H1 (cell line): ENCODE measurements at regions not wholly inside any gene's neighbourhood (a gene's known extent, or its start where the extent isn't known, plus 50 kb on each side); places are given as distances from the start of the nearest gene placed in this dataset.

Experiments used
- CTCF ChIA-PET: fragments of 300-600 bp; sonication (Branson Sonifier 250); formaldehyde crosslinking; loops from one replicate; lab custom pipeline; 2021; ENCODE audit not compliant: partially characterized antibody; lab: Charles Lee
- POLR2A ChIA-PET: fragments of 300-600 bp; sonication (Branson Sonifier 250); formaldehyde crosslinking; loops from one replicate; lab custom pipeline; 2021; ENCODE audit warnings: inconsistent platforms; ENCODE audit not compliant: partially characterized antibody; lab: Charles Lee
- DNase-seq, 2 experiments: peaks; one replicate each; pipeline versions ENCODE4 v3.0.0 to v3.0.0-alpha.2; 2010 to 2022; ENCODE audit warnings: low spot score in 2 of 2, low read depth in 1 of 2, mixed read lengths in 1 of 2
- FAIRE-seq: peaks from 2 replicates; lab custom pipeline; 2011; peaks lifted over from hg19 to GRCh38; lab: Jason Lieb, UNC
- H2AFZ ChIP-seq: 2 replicates; pipeline ENCODE4 v1.8.1; 2012; ENCODE audit warnings: low read length, inconsistent platforms
- H2AK5ac ChIP-seq: 2 replicates; pipeline ENCODE4 v1.6.1; 2013; ENCODE audit warnings: low read depth, low read length
- H2BK120ac ChIP-seq: replicated peaks from 2 replicates; pipeline ENCODE3; 2013; ENCODE audit warnings: low read depth, low read length, inconsistent platforms
- H2BK12ac ChIP-seq: 2 replicates; pipeline ENCODE4 v1.6.1; 2013; ENCODE audit warnings: low read depth, low read length
- H2BK15ac ChIP-seq: 2 replicates; pipeline ENCODE4 v1.6.1; 2013; ENCODE audit warnings: low read length
- H2BK20ac ChIP-seq: 2 replicates; pipeline ENCODE4 v1.6.1; 2013; ENCODE audit warnings: low read length
- H2BK5ac ChIP-seq: 2 replicates; pipeline ENCODE4 v1.6.1; 2013; ENCODE audit warnings: low read depth, low read length
- H3K14ac ChIP-seq: 2 replicates; pipeline ENCODE4 v1.6.1; 2013; ENCODE audit warnings: inconsistent platforms; ENCODE audit not compliant: insufficient read length
- H3K18ac ChIP-seq: 2 replicates; pipeline ENCODE4 v1.6.1; 2013; ENCODE audit warnings: low read length; ENCODE audit errors: extremely low read depth
- H3K23ac ChIP-seq: 2 replicates; pipeline ENCODE4 v1.6.1; 2013; ENCODE audit warnings: inconsistent platforms; ENCODE audit not compliant: insufficient read length
- H3K23me2 ChIP-seq: 2 replicates; pipeline ENCODE4 v1.6.1; 2013; ENCODE audit warnings: low read depth, low read length
- H3K27ac ChIP-seq: 2 replicates; pipeline ENCODE4 v1.6.1; 2011; ENCODE audit warnings: low read depth, low read length, inconsistent platforms
- H3K27me3 ChIP-seq, 4 experiments: replicated peaks in 1 of 4; 1 replicate in 1 of 4; 2 replicates in 3 of 4; pipeline versions ENCODE4 v1.6.1 to v1.8.1; 2011 to 2013; ENCODE audit warnings: low read length in 3 of 4, mild to moderate bottlenecking in 3 of 4, inconsistent platforms in 2 of 4, mixed read lengths in 2 of 4, moderate library complexity in 1 of 4; ENCODE audit not compliant: control insufficient read depth in 3 of 4, insufficient read depth in 3 of 4; ENCODE audit errors: extremely low read depth in 1 of 4
- H3K36me3 ChIP-seq, 4 experiments: 2 replicates each; pipeline versions ENCODE4 v1.6.1 to v1.8.1; 2011 to 2013; ENCODE audit warnings: mild to moderate bottlenecking in 4 of 4, low read length in 3 of 4, moderate library complexity in 2 of 4, control low read depth in 1 of 4, inconsistent platforms in 1 of 4; ENCODE audit not compliant: insufficient read depth in 4 of 4, control insufficient read depth in 2 of 4
- H3K4ac ChIP-seq: replicated peaks from 2 replicates; pipeline ENCODE3; 2013; ENCODE audit warnings: low read length, low read depth, mixed read lengths, inconsistent platforms; ENCODE audit not compliant: insufficient read length
- H3K4me1 ChIP-seq, 4 experiments: replicated peaks in 1 of 4; 1 replicate in 1 of 4; 2 replicates in 3 of 4; pipeline versions ENCODE4 v1.6.1 to v1.8.1; 2011 to 2013; ENCODE audit warnings: low read length in 3 of 4, inconsistent platforms in 2 of 4, mixed read lengths in 1 of 4; ENCODE audit not compliant: insufficient read depth in 4 of 4, control insufficient read depth in 3 of 4
- H3K4me2 ChIP-seq, 2 experiments: 2 replicates each; pipeline versions ENCODE4 v1.6.1 to v1.8.1; 2011 to 2013; ENCODE audit warnings: low read depth in 2 of 2, low read length in 2 of 2, control low read depth in 1 of 2, inconsistent platforms in 1 of 2, mild to moderate bottlenecking in 1 of 2; ENCODE audit not compliant: insufficient read depth in 1 of 2
- H3K4me3 ChIP-seq, 4 experiments: fragments of 200-600, 300-600 bp in 1 of 4; sonication (generic), shearing (Covaris generic), sonication (Bioruptor Twin) in 1 of 4; 2 replicates each; pipeline versions ENCODE4 v1.5.1 to v1.8.1; 2011 to 2016; ENCODE audit warnings: low read length in 4 of 4, low read depth in 3 of 4, control low read depth in 2 of 4, inconsistent platforms in 2 of 4, mild to moderate bottlenecking in 2 of 4, mixed read lengths in 1 of 4, moderate library complexity in 1 of 4; ENCODE audit not compliant: insufficient read depth in 2 of 4; ENCODE audit errors: extremely low read depth in 1 of 4
- H3K56ac ChIP-seq: replicated peaks from 2 replicates; pipeline ENCODE3; 2013; ENCODE audit warnings: low read depth, mild to moderate bottlenecking, mixed read lengths, low read length, inconsistent platforms; ENCODE audit not compliant: insufficient read length
- H3K79me1 ChIP-seq: 2 replicates; pipeline ENCODE4 v1.6.1; 2013; ENCODE audit warnings: low read depth, low read length, control low read depth
- H3K79me2 ChIP-seq, 2 experiments: 2 replicates each; pipeline versions ENCODE4 v1.6.1 to v1.8.1; 2012 to 2013; ENCODE audit warnings: low read length in 2 of 2, mild to moderate bottlenecking in 2 of 2, inconsistent platforms in 1 of 2; ENCODE audit not compliant: insufficient read depth in 2 of 2, control insufficient read depth in 1 of 2
- H3K9ac ChIP-seq, 4 experiments: replicated peaks in 1 of 4; 1 replicate in 1 of 4; 2 replicates in 3 of 4; pipeline versions ENCODE4 v1.6.1 to v1.8.1; 2011 to 2013; ENCODE audit warnings: low read depth in 3 of 4, low read length in 3 of 4, control low read depth in 2 of 4, mild to moderate bottlenecking in 2 of 4, moderate library complexity in 2 of 4, inconsistent platforms in 1 of 4; ENCODE audit errors: extremely low read depth in 1 of 4
- H3K9me3 ChIP-seq, 2 experiments: 2 replicates each; pipeline versions ENCODE4 v1.6.1 to v1.8.1; 2012 to 2013; ENCODE audit warnings: mild to moderate bottlenecking in 2 of 2, moderate library complexity in 2 of 2, control low read depth in 1 of 2, inconsistent platforms in 1 of 2, low read depth in 1 of 2, low read length in 1 of 2, mixed read lengths in 1 of 2; ENCODE audit not compliant: insufficient read depth in 2 of 2
- H4K20me1 ChIP-seq, 2 experiments: replicated peaks in 1 of 2; 2 replicates each; pipeline versions ENCODE3 to v1.8.1; 2011 to 2013; ENCODE audit warnings: inconsistent platforms in 2 of 2, low read length in 2 of 2, mild to moderate bottlenecking in 1 of 2; ENCODE audit not compliant: insufficient read depth in 2 of 2, control insufficient read depth in 1 of 2
- H4K5ac ChIP-seq: 2 replicates; pipeline ENCODE4 v1.6.1; 2013; ENCODE audit warnings: low read length, low read depth, mixed read lengths, inconsistent platforms; ENCODE audit not compliant: insufficient read length
- H4K8ac ChIP-seq: 2 replicates; pipeline ENCODE4 v1.8.0; 2013; ENCODE audit warnings: mild to moderate bottlenecking, moderate library complexity, low read length, inconsistent platforms; ENCODE audit not compliant: insufficient read depth; ENCODE audit errors: extremely low read depth
- H4K91ac ChIP-seq: replicated peaks from 2 replicates; pipeline ENCODE3; 2013; ENCODE audit warnings: low read length, mixed read lengths, inconsistent platforms; ENCODE audit not compliant: insufficient read length
- ATF3 ChIP-seq: IDR thresholded peaks from 2 replicates; pipeline ENCODE4 v1.6.1; 2011; ENCODE audit warnings: low read depth, mild to moderate bottlenecking, low read length; ENCODE audit not compliant: insufficient read depth
- CBX8 ChIP-seq: fragments of 300-800, 300-1000 bp; sonication (generic); IDR thresholded peaks from 2 replicates; pipeline ENCODE4 v1.7.1; 2016; ENCODE audit warnings: low read depth, low read length, borderline replicate concordance
- CTCF ChIP-seq, 3 experiments: IDR thresholded peaks; 1 replicate in 2 of 3; 2 replicates in 1 of 3; pipeline versions ENCODE4 v1.5.1 to v1.6.1; 2011; ENCODE audit warnings: low read length in 3 of 3, mild to moderate bottlenecking in 3 of 3, inconsistent platforms in 2 of 3, low read depth in 1 of 3, moderate library complexity in 1 of 3; ENCODE audit not compliant: insufficient read depth in 1 of 3; ENCODE audit errors: control extremely low read depth in 1 of 3
- RBBP5 ChIP-seq: IDR thresholded peaks from 2 replicates; pipeline ENCODE4 v1.7.1; 2012; ENCODE audit warnings: low read depth, mild to moderate bottlenecking, inconsistent platforms, low read length, moderate library complexity, borderline replicate concordance
- RFX5 ChIP-seq: IDR thresholded peaks from 2 replicates; pipeline ENCODE4 v1.6.1; 2011; ENCODE audit warnings: low read depth, low read length, improper control_type of control experiment, borderline replicate concordance
- SUZ12 ChIP-seq: fragments of 200-600 bp; sonication (generic); IDR thresholded peaks from 2 replicates; pipeline ENCODE4 v1.6.1; 2012; ENCODE audit warnings: mild to moderate bottlenecking, inconsistent platforms, low read length, moderate library complexity, mixed read lengths
- TEAD4 ChIP-seq: IDR thresholded peaks from 2 replicates; pipeline ENCODE4 v1.6.1; 2012; ENCODE audit warnings: low read depth, low read length, inconsistent platforms, mixed read lengths
- USF2 ChIP-seq: IDR thresholded peaks from 2 replicates; pipeline ENCODE4 v1.6.1; 2011; ENCODE audit warnings: low read length, improper control_type of control experiment
- WGBS, 2 experiments: shearing (Covaris generic) in 1 of 2; methylation state at CpG; one replicate each; pipeline versions ENCODE4 v1.1.6 to v1.1.7; 2013 to 2015; ENCODE audit warnings: low lambda C conversion rate in 2 of 2, mixed read lengths in 2 of 2, inconsistent platforms in 1 of 2, low coverage in 1 of 2, missing lambda C conversion rate in 1 of 2; ENCODE audit not compliant: insufficient replicate concordance in 2 of 2, insufficient coverage in 1 of 2, insufficient read length in 1 of 2; ENCODE audit errors: extremely low coverage in 1 of 2, missing lambda C conversion rate in 1 of 2; 5-methylcytosine and 5-hydroxymethylcytosine counted together

- 89% methylated on average over 2 of the region's 2 CpGs; no CpG with 5 or more reads in 1 of the 2 experiments for WGBS, 2 experiments
- Histone ChIP-seq H3K4me2 (no peak overlapping the region), H4K91ac (no peak overlapping the region), H3K18ac (no peak overlapping the region), H4K8ac (no peak overlapping the region), H3K4me1 (no peaks in the 10 kb centered on the region), H3K27ac (no peak overlapping the region), H3K27me3 (no peaks in the 10 kb centered on the region), H2AFZ (no peak overlapping the region), H2AK5ac (no peak overlapping the region), H3K79me2 (no peaks in the 10 kb centered on the region), H3K14ac (no peak overlapping the region), H2BK20ac (no peak overlapping the region), H3K36me3 (no peaks in the 10 kb centered on the region), H3K23ac (no peak overlapping the region), H3K4ac (no peak overlapping the region), H4K20me1 (no peaks in the 10 kb centered on the region), H2BK120ac (no peak overlapping the region), H4K5ac (no peak overlapping the region), H3K9me3 (no peaks in the 10 kb centered on the region), H3K23me2 (no peaks in the 10 kb centered on the region), H3K79me1 (no peaks in the 10 kb centered on the region), H3K56ac (no peak overlapping the region), H3K4me3 (no peak overlapping the region), H2BK12ac (no peak overlapping the region), H3K9ac (no peak overlapping the region), H2BK5ac (no peak overlapping the region), H2BK15ac (no peak overlapping the region)
- ChIA-PET POLR2A (no interaction called here), CTCF (no interaction called here)
- no peak for FAIRE-seq
- no peak for DNase-seq
- TF ChIP-seq RBBP5 = no peak
- TF ChIP-seq CBX8 = no peak
- no peak for TF ChIP-seq RFX5
- TF ChIP-seq SUZ12 = no peak
- TF ChIP-seq ATF3 = no peak
- TF ChIP-seq TEAD4 = no peak
- TF ChIP-seq USF2 = no peak
- TF ChIP-seq CTCF (IDR thresholded peaks at IDR 0.05; ENCODE audit: control extremely low read depth in 1 of 3, insufficient read depth in 1 of 3, low read depth in 1 of 3, low read length in 3 of 3) = no peak
Observed at GRCh38 chr1:187313115-187313514, 484.4 kb downstream of the PLA2G4A start.
